H1 (cell line): ENCODE measurements at regions not wholly inside any gene's neighbourhood (a gene's known extent, or its start where the extent isn't known, plus 50 kb on each side); places are given as distances from the start of the nearest gene placed in this dataset.

Experiments used
- CEBPB ChIP-seq: IDR thresholded peaks from 2 replicates; pipeline ENCODE4 v1.6.1; 2012; ENCODE audit warnings: low read depth, low read length
- CHD2 ChIP-seq: IDR thresholded peaks from 2 replicates; pipeline ENCODE4 v1.6.1; 2012; ENCODE audit warnings: low read length, improper control_type of control experiment
- CHD7 ChIP-seq: fragments of 300-600 bp; sonication (generic); IDR thresholded peaks from 2 replicates; pipeline ENCODE4 v1.7.1; 2012; ENCODE audit warnings: low read length, moderate library complexity, mild to moderate bottlenecking, inconsistent platforms; ENCODE audit not compliant: insufficient replicate concordance
- CTBP2 ChIP-seq: IDR thresholded peaks from 2 replicates; pipeline ENCODE4 v1.7.0; 2011; ENCODE audit warnings: borderline replicate concordance, mild to moderate bottlenecking, moderate library complexity, mixed read lengths, low read length; ENCODE audit not compliant: insufficient read depth, insufficient read length
- KDM1A ChIP-seq: fragments of 200-600, 300-600 bp; sonication (generic); IDR thresholded peaks from 2 replicates; pipeline ENCODE4 v1.7.1; 2016; ENCODE audit warnings: mild to moderate bottlenecking, low read length, borderline replicate concordance
- NRF1 ChIP-seq: IDR thresholded peaks from 2 replicates; pipeline ENCODE4 v1.6.1; 2011; ENCODE audit warnings: mild to moderate bottlenecking, low read depth, low read length, improper control_type of control experiment
- SP2 ChIP-seq: IDR thresholded peaks from 2 replicates; pipeline ENCODE4 v1.6.1; 2012; ENCODE audit warnings: mild to moderate bottlenecking, low read length, inconsistent platforms

DNA sequence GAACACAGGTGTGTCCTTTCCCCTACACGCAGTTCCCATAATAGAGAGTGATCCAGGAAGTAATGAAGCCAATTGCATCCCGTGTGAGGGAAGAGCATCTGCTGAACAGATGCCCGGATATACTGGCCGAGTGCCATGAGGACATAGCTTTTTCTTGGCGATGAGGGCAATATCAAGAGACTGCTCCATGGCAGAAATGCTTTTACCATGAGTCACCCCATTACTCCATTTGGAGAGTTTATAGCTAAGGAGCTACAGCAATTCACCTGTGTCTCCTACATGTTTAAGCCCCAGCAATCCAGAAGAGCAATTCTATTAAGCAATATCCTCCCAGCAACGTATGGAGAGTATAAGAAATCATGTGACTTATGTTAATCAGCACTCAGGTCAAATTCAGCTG is 222.0 kb upstream of the KLF4 start (continued):
- TF ChIP-seq CHD7 (no peak), SP2 (no peak), CEBPB (no peak), CHD2 (no peak), KDM1A (no peak), NRF1 (no peak), CTBP2 (no peak)
